D721Med (cell line): ENCODE measurements at regions not wholly inside any gene's neighbourhood (a gene's known extent, or its start where the extent isn't known, plus 50 kb on each side); places are given as distances from the start of the nearest gene placed in this dataset.

Experiments used
- DNase-seq: peaks from one replicate; pipeline ENCODE4 v3.0.0; 2011; ENCODE audit warnings: low spot score; ENCODE audit not compliant: insufficient read length
- FAIRE-seq: peaks from 2 replicates; lab custom pipeline; 2011; peaks lifted over from hg19 to GRCh38; lab: Jason Lieb, UNC
- TF ChIP-seq, protein P1 (sequence below): IDR thresholded peaks from 2 replicates; pipeline ENCODE4 v1.5.1; 2012; ENCODE audit warnings: mild to moderate bottlenecking, control low read depth; ENCODE audit not compliant: insufficient read depth; ENCODE audit errors: missing control alignments

- FAIRE-seq: no peak
Observed at GRCh38 chr13:104785952-104786351, 1719.7 kb upstream of the SLC10A2 start.

GRCh38 chr13:104784891-104785290 is 1718.7 kb upstream of the SLC10A2 start:
- TF ChIP-seq, protein P1, sequence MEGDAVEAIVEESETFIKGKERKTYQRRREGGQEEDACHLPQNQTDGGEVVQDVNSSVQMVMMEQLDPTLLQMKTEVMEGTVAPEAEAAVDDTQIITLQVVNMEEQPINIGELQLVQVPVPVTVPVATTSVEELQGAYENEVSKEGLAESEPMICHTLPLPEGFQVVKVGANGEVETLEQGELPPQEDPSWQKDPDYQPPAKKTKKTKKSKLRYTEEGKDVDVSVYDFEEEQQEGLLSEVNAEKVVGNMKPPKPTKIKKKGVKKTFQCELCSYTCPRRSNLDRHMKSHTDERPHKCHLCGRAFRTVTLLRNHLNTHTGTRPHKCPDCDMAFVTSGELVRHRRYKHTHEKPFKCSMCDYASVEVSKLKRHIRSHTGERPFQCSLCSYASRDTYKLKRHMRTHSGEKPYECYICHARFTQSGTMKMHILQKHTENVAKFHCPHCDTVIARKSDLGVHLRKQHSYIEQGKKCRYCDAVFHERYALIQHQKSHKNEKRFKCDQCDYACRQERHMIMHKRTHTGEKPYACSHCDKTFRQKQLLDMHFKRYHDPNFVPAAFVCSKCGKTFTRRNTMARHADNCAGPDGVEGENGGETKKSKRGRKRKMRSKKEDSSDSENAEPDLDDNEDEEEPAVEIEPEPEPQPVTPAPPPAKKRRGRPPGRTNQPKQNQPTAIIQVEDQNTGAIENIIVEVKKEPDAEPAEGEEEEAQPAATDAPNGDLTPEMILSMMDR: no peak
- no peak for FAIRE-seq
- DNase-seq: no peak

More at GRCh38 chr13:104785952-104786351, 1719.7 kb upstream of the SLC10A2 start:
- TF ChIP-seq, protein P1: no peak
- no peak for DNase-seq

- FAIRE-seq (no peak), DNase-seq (no peak)
- TF ChIP-seq, protein P1: no peak
Observed at GRCh38 chr13:104782741-104783140, 1716.5 kb upstream of the SLC10A2 start.

GRCh38 chr13:104779311-104779993 is 1713.2 kb upstream of the SLC10A2 start:
- DNase-seq (no peak), FAIRE-seq (no peak)
- TF ChIP-seq, protein P1: no peak

GRCh38 chr13:104773775-104774174 is 1707.6 kb upstream of the SLC10A2 start:
- TF ChIP-seq, protein P1: peak; percentile 51
- FAIRE-seq (peak; percentile 38), DNase-seq (no peak)

DNA sequence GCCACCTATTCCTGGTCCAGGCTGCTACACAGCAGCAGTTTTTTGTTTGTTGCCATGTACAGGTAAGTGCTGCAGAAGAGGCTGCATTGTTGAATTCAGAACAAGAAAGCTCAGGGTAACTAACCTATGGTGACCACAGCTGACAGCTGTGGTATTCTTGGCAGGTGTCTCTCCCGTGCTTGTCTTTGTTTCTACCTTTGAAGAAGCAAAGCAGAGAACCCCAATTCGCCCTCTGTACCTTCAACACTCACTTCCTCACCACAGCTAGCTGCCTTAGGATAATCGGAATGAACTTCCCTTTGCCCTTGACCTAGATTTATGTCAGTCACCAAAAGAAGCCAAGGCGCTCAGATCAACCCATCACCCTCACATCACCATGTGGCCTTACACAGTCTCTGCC is 1703.3 kb upstream of the SLC10A2 start:
- TF ChIP-seq, protein P1: no peak
- DNase-seq: no peak
- no peak for FAIRE-seq

- TF ChIP-seq, protein P1: no peak
- no peak for FAIRE-seq
- no peak for DNase-seq
Observed at GRCh38 chr13:104766319-104766718, 1700.1 kb upstream of the SLC10A2 start.
